HG02852 (cell line): ENCODE measurements at regions not wholly inside any gene's neighbourhood (a gene's known extent, or its start where the extent isn't known, plus 50 kb on each side); places are given as distances from the start of the nearest gene placed in this dataset.
"Not testable (repeated sequence)": the region's sequence is repeated elsewhere in the genome, so short reads cannot be mapped to it uniquely, and the experiment has no call there.

ENCODE experiments used
- ATAC-seq: cut with Tn5 transposase; IDR thresholded peaks from one replicate; pipeline ENCODE4 v1.9.1; 2021; ENCODE audit warnings: mild to moderate bottlenecking, moderate library complexity; ENCODE audit not compliant: unreplicated experiment

GRCh38 chr16:29186306-29187220 lies 201.7 kb downstream of the LAT start:
- not testable (repeated sequence) for ATAC-seq

- not testable (repeated sequence) for ATAC-seq
These were observed 201.0 kb downstream of the LAT start for GRCh38 chr16:29185872-29186271.

- ATAC-seq, result not testable (repeated sequence)
These were observed 200.0 kb downstream of the LAT start for GRCh38 chr16:29184738-29185438.

GRCh38 chr16:29182940-29183868 lies 198.4 kb downstream of the LAT start:
- not testable (repeated sequence) for ATAC-seq

GRCh38 chr16:29182501-29182900 lies 197.6 kb downstream of the LAT start:
- no peak for ATAC-seq

GRCh38 chr16:29181921-29182411 lies 197.1 kb downstream of the LAT start:
- ATAC-seq, result not testable (repeated sequence)

GRCh38 chr16:29181254-29181780 lies 196.5 kb downstream of the LAT start:
- ATAC-seq, result not testable (repeated sequence)

GRCh38 chr16:29180206-29180600 lies 195.4 kb downstream of the LAT start:
- not testable (repeated sequence) for ATAC-seq

GRCh38 chr16:29179401-29180205 lies 194.8 kb downstream of the LAT start:
- not testable (repeated sequence) for ATAC-seq

- not testable (repeated sequence) for ATAC-seq
These were observed 193.3 kb downstream of the LAT start for GRCh38 chr16:29177888-29178726.

- ATAC-seq, result not testable (repeated sequence)
These were observed 192.5 kb downstream of the LAT start for GRCh38 chr16:29177203-29177887.

- not testable (repeated sequence) for ATAC-seq
These were observed 192.0 kb downstream of the LAT start for GRCh38 chr16:29176822-29177202.

GRCh38 chr16:29176154-29176470 lies 191.3 kb downstream of the LAT start:
- not testable (repeated sequence) for ATAC-seq

GRCh38 chr16:29175411-29176153 lies 190.7 kb downstream of the LAT start:
- ATAC-seq, result not testable (repeated sequence)

- not testable (repeated sequence) for ATAC-seq
These were observed 188.8 kb downstream of the LAT start for GRCh38 chr16:29173371-29174305.

GRCh38 chr16:29172098-29172724 lies 187.4 kb downstream of the LAT start:
- ATAC-seq, result not testable (repeated sequence)
